HG03342 (cell line): ENCODE measurements at regions not wholly inside any gene's neighbourhood (a gene's known extent, or its start where the extent isn't known, plus 50 kb on each side); places are given as distances from the start of the nearest gene placed in this dataset.

Source experiments
- ATAC-seq: cut with Tn5 transposase; IDR thresholded peaks from one replicate; pipeline ENCODE4 v1.9.1; 2021; ENCODE audit warnings: mild to moderate bottlenecking, moderate library complexity; ENCODE audit not compliant: unreplicated experiment

GRCh38 chr3:186413615-186414415 is 51.8 kb upstream of the DGKG start:
- peak; percentile 68 for ATAC-seq

- ATAC-seq: no peak
Measured at GRCh38 chr3:186411994-186412393, 50.0 kb upstream of the DGKG start.
